ENCODE measurements at regions not wholly inside any gene's neighbourhood (a gene's known extent, or its start where the extent isn't known, plus 50 kb on each side); places are given as distances from the start of the nearest gene placed in this dataset.

DNA sequence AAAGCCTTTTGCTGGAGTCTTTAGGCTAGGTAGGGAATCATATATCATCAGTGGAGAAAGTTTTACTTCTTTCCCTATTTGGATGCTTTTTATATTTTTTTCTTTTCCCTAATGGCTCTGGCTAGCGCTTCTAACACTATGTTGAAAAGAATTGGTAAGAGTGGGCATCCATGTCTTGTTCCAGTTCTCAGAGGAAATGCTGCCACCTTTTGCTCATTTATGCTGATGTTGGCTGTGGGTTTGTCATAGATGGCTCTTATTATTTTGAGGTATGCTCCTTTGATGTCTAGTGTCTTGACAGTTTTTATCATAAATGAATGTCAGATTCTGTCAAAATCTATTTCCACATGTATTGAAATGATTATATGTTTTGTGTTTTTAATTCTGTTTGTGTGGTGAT, 1544.1 kb downstream of the REEP3 start:
- Histone ChIP-seq H3K27ac (ENCODE audit: low read length in 2 of 2) (no peak overlapping the region), H3K9me3 (ENCODE audit: control extremely low read depth in 1 of 3, control insufficient read depth in 2 of 3, insufficient read depth in 1 of 3, low read length in 2 of 3) (no peaks in the 10 kb centered on the region), H3K79me2 (ENCODE audit: control insufficient read depth, insufficient read depth, low read length) (no peaks in the 10 kb centered on the region), H3K4me1 (ENCODE audit: control insufficient read depth in 2 of 2, insufficient read depth in 2 of 2, low read length in 2 of 2) (no peaks in the 10 kb centered on the region), H4K20me1 (ENCODE audit: control insufficient read depth, insufficient read depth, low read length, poor library complexity, severe bottlenecking) (no peaks in the 10 kb centered on the region), H3K4me2 (replicated peaks; ENCODE audit: low read depth, low read length, poor library complexity, severe bottlenecking) (no peak overlapping the region), H3K36me3 (replicated peaks in 1 of 2; ENCODE audit: control extremely low read depth in 1 of 2, control insufficient read depth in 1 of 2, extremely low read depth in 1 of 2, insufficient read depth in 2 of 2, low read length in 1 of 2) (no peaks in the 10 kb centered on the region), H3K27me3 (replicated peaks in 1 of 4; ENCODE audit: control extremely low read depth in 1 of 4, control insufficient read depth in 3 of 4, insufficient read depth in 4 of 4, low read length in 3 of 4) (no peaks in the 10 kb centered on the region), H3K4me3 (ENCODE audit: control extremely low read depth in 1 of 5, extremely low read depth in 1 of 5, insufficient read depth in 1 of 5, low read depth in 2 of 5, low read length in 4 of 5) (no peak overlapping the region), H2AFZ (ENCODE audit: insufficient read depth, low read depth, low read length, poor library complexity, severe bottlenecking) (no peak overlapping the region), H3K9ac (ENCODE audit: low read length) (no peak overlapping the region)
- intact Hi-C loops (cut with micrococcal nuclease): no loop called here
- H3K4me3 Mint-ChIP-seq: no peak overlapping the region
- no peak for ATAC-seq (ENCODE audit: low read depth)
- no peak for TF ChIP-seq EZH2 (IDR thresholded peaks at IDR 0.05; ENCODE audit: borderline replicate concordance, insufficient read depth, low read depth, low read length, poor library complexity, severe bottlenecking)
- TF ChIP-seq, protein P1, sequence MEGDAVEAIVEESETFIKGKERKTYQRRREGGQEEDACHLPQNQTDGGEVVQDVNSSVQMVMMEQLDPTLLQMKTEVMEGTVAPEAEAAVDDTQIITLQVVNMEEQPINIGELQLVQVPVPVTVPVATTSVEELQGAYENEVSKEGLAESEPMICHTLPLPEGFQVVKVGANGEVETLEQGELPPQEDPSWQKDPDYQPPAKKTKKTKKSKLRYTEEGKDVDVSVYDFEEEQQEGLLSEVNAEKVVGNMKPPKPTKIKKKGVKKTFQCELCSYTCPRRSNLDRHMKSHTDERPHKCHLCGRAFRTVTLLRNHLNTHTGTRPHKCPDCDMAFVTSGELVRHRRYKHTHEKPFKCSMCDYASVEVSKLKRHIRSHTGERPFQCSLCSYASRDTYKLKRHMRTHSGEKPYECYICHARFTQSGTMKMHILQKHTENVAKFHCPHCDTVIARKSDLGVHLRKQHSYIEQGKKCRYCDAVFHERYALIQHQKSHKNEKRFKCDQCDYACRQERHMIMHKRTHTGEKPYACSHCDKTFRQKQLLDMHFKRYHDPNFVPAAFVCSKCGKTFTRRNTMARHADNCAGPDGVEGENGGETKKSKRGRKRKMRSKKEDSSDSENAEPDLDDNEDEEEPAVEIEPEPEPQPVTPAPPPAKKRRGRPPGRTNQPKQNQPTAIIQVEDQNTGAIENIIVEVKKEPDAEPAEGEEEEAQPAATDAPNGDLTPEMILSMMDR (IDR thresholded peaks at IDR 0.05): no peak
- CTCF ChIA-PET: no interaction called here
- H3K4me1 Mint-ChIP-seq: no peaks in the 10 kb centered on the region
- DNase-seq: no peak
- WGBS (ENCODE audit: insufficient coverage): 100% methylated on average over 1 of the region's 1 CpG
- POLR2A ChIA-PET: no interaction called here
- H3K27me3 Mint-ChIP-seq: no peaks in the 10 kb centered on the region
- no peaks in the 10 kb centered on the region for H3K9me3 Mint-ChIP-seq (ENCODE audit: insufficient read depth)
- no peak overlapping the region for H3K27ac Mint-ChIP-seq

DNA sequence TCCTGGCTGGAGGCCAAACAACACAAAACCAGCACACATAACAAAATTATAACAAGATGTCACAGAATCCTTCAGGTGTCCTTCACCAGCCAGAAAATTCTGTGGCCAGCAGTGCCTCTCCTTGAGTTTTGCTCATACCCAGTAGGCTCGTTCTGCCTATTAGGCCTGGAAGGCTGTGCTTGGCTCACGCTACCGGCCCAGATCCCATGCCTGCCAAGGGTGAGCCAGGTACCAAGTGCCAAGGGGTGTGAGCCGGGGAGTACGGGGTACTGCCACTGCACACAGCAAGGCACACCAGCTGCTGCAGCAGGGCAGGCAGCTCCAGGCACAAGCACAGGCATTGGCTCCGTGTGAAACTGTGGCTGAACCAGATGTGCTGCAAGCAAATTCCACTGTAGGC, 1562.0 kb downstream of the REEP3 start:
- ChIA-PET CTCF (no interaction called here), POLR2A (no interaction called here)
- no peak overlapping the region for H3K4me3 ChIP-seq (ENCODE audit: control extremely low read depth in 1 of 5, extremely low read depth in 1 of 5, insufficient read depth in 1 of 5, low read depth in 2 of 5, low read length in 4 of 5)
- peaks cover 0 to 29% (median 0%) of the 10 kb centered on the region in 3 donors for H3K9me3 ChIP-seq (ENCODE audit: control extremely low read depth in 1 of 3, control insufficient read depth in 2 of 3, insufficient read depth in 1 of 3, low read length in 2 of 3)
- no peak for ATAC-seq (ENCODE audit: low read depth)
- H3K9ac ChIP-seq (ENCODE audit: low read length): no peak overlapping the region
- DNase-seq: no peak
- TF ChIP-seq EZH2 (IDR thresholded peaks at IDR 0.05; ENCODE audit: borderline replicate concordance, insufficient read depth, low read depth, low read length, poor library complexity, severe bottlenecking): no peak
- TF ChIP-seq, protein P1 (IDR thresholded peaks at IDR 0.05): no peak
- Mint-ChIP-seq H3K4me1 (no peaks in the 10 kb centered on the region), H3K9me3 (ENCODE audit: insufficient read depth) (no peaks in the 10 kb centered on the region), H3K4me3 (no peak overlapping the region), H3K27me3 (no peaks in the 10 kb centered on the region), H3K27ac (no peak overlapping the region)
- H3K27ac ChIP-seq (ENCODE audit: low read length in 2 of 2): no peak overlapping the region
- intact Hi-C loops (cut with micrococcal nuclease): no loop called here
- H3K79me2 ChIP-seq (ENCODE audit: control insufficient read depth, insufficient read depth, low read length): no peaks in the 10 kb centered on the region
- no peaks in the 10 kb centered on the region for H3K36me3 ChIP-seq (replicated peaks in 1 of 2; ENCODE audit: control extremely low read depth in 1 of 2, control insufficient read depth in 1 of 2, extremely low read depth in 1 of 2, insufficient read depth in 2 of 2, low read length in 1 of 2)
- no peaks in the 10 kb centered on the region for H3K4me1 ChIP-seq (ENCODE audit: control insufficient read depth in 2 of 2, insufficient read depth in 2 of 2, low read length in 2 of 2)
- H3K4me2 ChIP-seq (replicated peaks; ENCODE audit: low read depth, low read length, poor library complexity, severe bottlenecking): no peak overlapping the region
- H4K20me1 ChIP-seq (ENCODE audit: control insufficient read depth, insufficient read depth, low read length, poor library complexity, severe bottlenecking): no peaks in the 10 kb centered on the region
- no peak overlapping the region for H2AFZ ChIP-seq (ENCODE audit: insufficient read depth, low read depth, low read length, poor library complexity, severe bottlenecking)
- 73% methylated on average over 6 of the region's 6 CpGs for WGBS (ENCODE audit: insufficient coverage)
- H3K27me3 ChIP-seq (replicated peaks in 1 of 4; ENCODE audit: control extremely low read depth in 1 of 4, control insufficient read depth in 3 of 4, insufficient read depth in 4 of 4, low read length in 3 of 4): no peaks in the 10 kb centered on the region

All from B cell (primary cell).